Kidney (tissue), 13 donors: ENCODE measurements at regions not wholly inside any gene's neighbourhood (a gene's known extent, or its start where the extent isn't known, plus 50 kb on each side); places are given as distances from the start of the nearest gene placed in this dataset.

Experiments
- DNase-seq, 5 donors: peaks; one replicate each; pipeline ENCODE4 v3.0.0-alpha.2; 2013 to 2020
- FAIRE-seq: peaks from 2 replicates; lab custom pipeline; 2012; peaks lifted over from hg19 to GRCh38; lab: Jason Lieb, UNC
- H3K27ac ChIP-seq, 2 donors: one replicate each; pipeline ENCODE4 v1.7.0; 2013; ENCODE audit warnings: low read depth in 2 of 2, low read length in 2 of 2, inconsistent platforms in 1 of 2
- H3K27me3 ChIP-seq: one replicate; pipeline ENCODE4 v1.7.1; 2013; ENCODE audit warnings: low read length, inconsistent platforms; ENCODE audit not compliant: control insufficient read depth, insufficient read depth
- H3K36me3 ChIP-seq, 3 donors: one replicate each; pipeline versions ENCODE4 v1.7.0 to v1.7.1; 2013; ENCODE audit warnings: low read length in 3 of 3, control low read depth in 1 of 3, inconsistent platforms in 1 of 3; ENCODE audit not compliant: insufficient read depth in 3 of 3, control insufficient read depth in 2 of 3
- H3K4me1 ChIP-seq, 3 donors: one replicate each; pipeline versions ENCODE4 v1.7.0 to v1.7.1; 2013; ENCODE audit warnings: low read length in 3 of 3, inconsistent platforms in 1 of 3, low read depth in 1 of 3; ENCODE audit not compliant: control insufficient read depth in 2 of 3, insufficient read depth in 2 of 3
- H3K4me3 ChIP-seq, 3 donors: one replicate each; pipeline versions ENCODE4 v1.7.0 to v1.8.1; 2013; ENCODE audit warnings: low read length in 3 of 3, control low read depth in 1 of 3, inconsistent platforms in 1 of 3
- H3K9ac ChIP-seq, 3 donors: one replicate each; pipeline versions ENCODE4 v1.7.0 to v1.7.1; 2013; ENCODE audit warnings: low read length in 3 of 3, control low read depth in 1 of 3, inconsistent platforms in 1 of 3
- H3K9me3 ChIP-seq, 3 donors: one replicate each; pipeline versions ENCODE4 v1.7.0 to v1.7.1; 2013; ENCODE audit warnings: low read length in 3 of 3, control low read depth in 1 of 3, inconsistent platforms in 1 of 3; ENCODE audit not compliant: control insufficient read depth in 2 of 3, insufficient read depth in 1 of 3
- CTCF ChIP-seq: IDR thresholded peaks from 3 replicates; pipeline ENCODE4 v1.5.1; 2012; ENCODE audit warnings: mild to moderate bottlenecking, moderate library complexity, borderline replicate concordance; ENCODE audit not compliant: insufficient read depth; ENCODE audit errors: extremely low read depth
- intact Hi-C: fragments of 100-400 bp; cut with DNase I; formaldehyde crosslinking; loops from one replicate; pipeline ENCODE4 v1.11.1; 2022
- donor health status: control.
- donor health status: control.
- donor health status: control.
- donor health status: control.
- donor health status: control.
- donor health status: DM: yes; HTN: yes; CAD: no.
- donor health status: Normal renal cell carcinoma (clear cell type).

DNA sequence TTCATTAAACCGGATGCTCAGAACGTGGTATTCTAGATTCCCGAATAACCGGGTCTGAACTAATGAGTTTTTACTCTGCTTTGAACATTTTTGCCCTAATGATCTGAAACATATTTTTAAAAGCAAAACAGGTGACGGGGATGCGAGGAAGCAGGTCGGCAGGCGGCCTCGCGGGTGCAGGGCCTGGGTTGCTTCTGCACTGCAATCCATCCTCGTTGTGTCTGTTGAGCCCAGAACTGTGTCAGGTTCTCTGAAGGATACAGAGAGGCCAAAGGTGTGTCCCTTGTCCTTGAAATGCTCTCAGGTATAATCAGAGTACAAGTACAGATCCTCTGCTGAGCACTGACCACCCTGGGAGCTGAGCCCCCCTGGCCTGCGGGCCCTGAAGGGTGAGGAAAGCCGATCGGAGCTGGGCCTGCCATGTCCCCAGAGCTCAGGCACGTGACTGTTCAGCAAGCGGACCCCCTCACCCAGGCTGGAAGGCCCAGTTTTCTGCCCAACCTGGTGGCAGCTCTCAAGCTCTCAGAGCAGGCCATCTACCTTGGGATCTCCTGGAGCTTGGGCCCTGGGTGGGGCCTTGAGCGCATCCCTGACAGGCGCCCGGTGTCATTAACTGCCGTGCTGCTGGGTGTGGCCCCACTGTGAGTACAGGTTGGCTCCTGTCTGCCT is 151.8 kb downstream of the OLFM1 start:
- intact Hi-C loops = no loop called here
- peak in 1 of 5 donors; percentile 62 for DNase-seq
- no peak overlapping the region for H3K27ac ChIP-seq
- no peak for FAIRE-seq
- no peaks in the 10 kb centered on the region for H3K27me3 ChIP-seq
- H3K9ac ChIP-seq = no peak overlapping the region
- peaks cover 0 to 2% (median 0%) of the 10 kb centered on the region in 3 donors for H3K9me3 ChIP-seq
- H3K4me1 ChIP-seq = no peaks in the 10 kb centered on the region
- no peak for TF ChIP-seq CTCF
- H3K36me3 ChIP-seq = no peaks in the 10 kb centered on the region
- no peak overlapping the region for H3K4me3 ChIP-seq

GRCh38 chr9:135239769-135240141 is 152.3 kb downstream of the OLFM1 start:
- no peak for FAIRE-seq
- no peak overlapping the region for H3K27ac ChIP-seq

DNA sequence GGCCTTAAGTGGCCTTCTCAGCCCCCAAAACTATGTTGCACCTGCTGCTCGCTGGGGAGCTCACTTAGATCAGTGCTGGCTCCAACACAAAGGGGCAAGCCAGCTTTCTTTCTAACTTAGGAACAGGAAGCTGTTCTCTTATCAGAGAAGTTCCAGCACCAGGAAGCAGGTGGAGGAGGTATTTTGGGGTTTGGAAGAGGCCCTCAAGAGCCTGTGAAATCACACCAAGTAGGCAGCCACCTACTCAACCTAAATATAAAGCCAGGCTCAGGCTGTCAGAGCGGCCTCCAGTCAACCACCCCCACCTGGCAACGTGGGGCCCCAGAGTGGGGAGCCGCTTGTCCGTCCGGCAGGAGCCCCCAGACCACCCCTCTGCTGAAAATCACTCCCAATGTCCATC is 152.8 kb downstream of the OLFM1 start:
- Histone ChIP-seq H3K27ac (no peak overlapping the region), H3K4me1 (no peaks in the 10 kb centered on the region), H3K9me3 (no peaks in the 10 kb centered on the region), H3K36me3 (no peaks in the 10 kb centered on the region), H3K27me3 (no peaks in the 10 kb centered on the region), H3K9ac (no peak overlapping the region), H3K4me3 (no peak overlapping the region)
- TF ChIP-seq CTCF = no peak
- intact Hi-C loops = no loop called here
- FAIRE-seq = no peak
- peak in 1 of 5 donors; percentile 41 for DNase-seq

More at GRCh38 chr9:135239769-135240141, 152.3 kb downstream of the OLFM1 start:
- no peak overlapping the region for H3K4me3 ChIP-seq
- DNase-seq = peak in 1 of 5 donors; percentile 2
- no peaks in the 10 kb centered on the region for H3K36me3 ChIP-seq
- H3K27me3 ChIP-seq = no peaks in the 10 kb centered on the region
- no peak overlapping the region for H3K9ac ChIP-seq
- intact Hi-C loops = no loop called here
- no peaks in the 10 kb centered on the region for H3K4me1 ChIP-seq
- no peak for TF ChIP-seq CTCF
- H3K9me3 ChIP-seq = no peaks in the 10 kb centered on the region
